GM23338 (cell line): ENCODE measurements at regions not wholly inside any gene's neighbourhood (a gene's known extent, or its start where the extent isn't known, plus 50 kb on each side); places are given as distances from the start of the nearest gene placed in this dataset.

Source experiments
- CREB1 ChIP-seq: fragments of 250-450 bp; sonication (Bioruptor Pico); IDR thresholded peaks from 2 replicates; pipeline ENCODE4 v1.5.0; 2020; ENCODE audit warnings: low read depth, mild to moderate bottlenecking, moderate library complexity
- EZH2 ChIP-seq: fragments of 200-600 bp; sonication (generic); IDR thresholded peaks from one replicate; pipeline ENCODE4 v1.8.0; 2017; ENCODE audit warnings: antibody characterized with exemption, mild to moderate bottlenecking, low read depth; ENCODE audit not compliant: unreplicated experiment
- EZH2phosphoT487 ChIP-seq: fragments of 200-600 bp; sonication (generic); IDR thresholded peaks from one replicate; pipeline ENCODE4 v1.8.1; 2018; ENCODE audit warnings: antibody characterized with exemption; ENCODE audit not compliant: unreplicated experiment
- POLR2AphosphoS5 ChIP-seq: IDR thresholded peaks from 2 replicates; pipeline ENCODE4 v1.6.1; 2016; ENCODE audit warnings: antibody characterized with exemption, low read depth
- ZNF114 ChIP-seq: fragments of 250-450 bp; sonication (Bioruptor Pico); IDR thresholded peaks from 2 replicates; pipeline ENCODE4 v1.5.0; 2020; ENCODE audit warnings: mild to moderate bottlenecking, moderate library complexity
- TF ChIP-seq, protein P1 (sequence below), 2 experiments: fragments of 200-600 bp in 1 of 2; sonication (generic) in 1 of 2; conservative IDR thresholded peaks; 2 replicates each; pipeline versions ENCODE4 v1.5.1 to v1.6.1; 2016 to 2017; ENCODE audit warnings: antibody characterized with exemption in 2 of 2, low read depth in 2 of 2, mild to moderate bottlenecking in 2 of 2, moderate library complexity in 1 of 2
- TF ChIP-seq, protein P2 (sequence below): IDR thresholded peaks from one replicate; pipeline ENCODE4 v1.6.1; 2018; ENCODE audit warnings: antibody characterized with exemption; ENCODE audit not compliant: unreplicated experiment

DNA sequence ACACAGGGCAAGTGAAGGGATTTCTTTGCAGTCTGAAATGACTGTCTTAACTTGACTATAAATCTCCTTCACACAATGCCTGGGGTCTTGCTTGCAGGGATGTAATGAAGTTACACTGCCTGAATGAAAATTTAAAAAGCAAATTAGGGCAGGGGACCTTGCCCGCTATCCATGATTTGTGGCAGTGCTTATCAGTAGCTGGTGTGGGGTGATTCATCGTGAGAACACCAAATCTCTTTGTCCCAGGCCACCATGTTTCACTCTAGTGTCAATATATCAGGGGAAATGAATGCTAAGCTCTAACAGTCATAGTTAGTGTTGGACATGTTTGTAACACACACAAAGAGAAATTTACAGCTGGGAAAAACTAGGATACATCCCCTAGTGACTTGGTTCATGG is 713.7 kb upstream of the EPHA7 start:
- TF ChIP-seq, protein P1, sequence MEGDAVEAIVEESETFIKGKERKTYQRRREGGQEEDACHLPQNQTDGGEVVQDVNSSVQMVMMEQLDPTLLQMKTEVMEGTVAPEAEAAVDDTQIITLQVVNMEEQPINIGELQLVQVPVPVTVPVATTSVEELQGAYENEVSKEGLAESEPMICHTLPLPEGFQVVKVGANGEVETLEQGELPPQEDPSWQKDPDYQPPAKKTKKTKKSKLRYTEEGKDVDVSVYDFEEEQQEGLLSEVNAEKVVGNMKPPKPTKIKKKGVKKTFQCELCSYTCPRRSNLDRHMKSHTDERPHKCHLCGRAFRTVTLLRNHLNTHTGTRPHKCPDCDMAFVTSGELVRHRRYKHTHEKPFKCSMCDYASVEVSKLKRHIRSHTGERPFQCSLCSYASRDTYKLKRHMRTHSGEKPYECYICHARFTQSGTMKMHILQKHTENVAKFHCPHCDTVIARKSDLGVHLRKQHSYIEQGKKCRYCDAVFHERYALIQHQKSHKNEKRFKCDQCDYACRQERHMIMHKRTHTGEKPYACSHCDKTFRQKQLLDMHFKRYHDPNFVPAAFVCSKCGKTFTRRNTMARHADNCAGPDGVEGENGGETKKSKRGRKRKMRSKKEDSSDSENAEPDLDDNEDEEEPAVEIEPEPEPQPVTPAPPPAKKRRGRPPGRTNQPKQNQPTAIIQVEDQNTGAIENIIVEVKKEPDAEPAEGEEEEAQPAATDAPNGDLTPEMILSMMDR (conservative IDR thresholded peaks at IDR 0.05; ENCODE audit: low read depth in 2 of 2) = no peak
- no peak for TF ChIP-seq EZH2
- TF ChIP-seq POLR2AphosphoS5 = no peak
- no peak for TF ChIP-seq EZH2phosphoT487
- no peak for TF ChIP-seq ZNF114 (CRISPR knock-in tag)
- TF ChIP-seq, protein P2, sequence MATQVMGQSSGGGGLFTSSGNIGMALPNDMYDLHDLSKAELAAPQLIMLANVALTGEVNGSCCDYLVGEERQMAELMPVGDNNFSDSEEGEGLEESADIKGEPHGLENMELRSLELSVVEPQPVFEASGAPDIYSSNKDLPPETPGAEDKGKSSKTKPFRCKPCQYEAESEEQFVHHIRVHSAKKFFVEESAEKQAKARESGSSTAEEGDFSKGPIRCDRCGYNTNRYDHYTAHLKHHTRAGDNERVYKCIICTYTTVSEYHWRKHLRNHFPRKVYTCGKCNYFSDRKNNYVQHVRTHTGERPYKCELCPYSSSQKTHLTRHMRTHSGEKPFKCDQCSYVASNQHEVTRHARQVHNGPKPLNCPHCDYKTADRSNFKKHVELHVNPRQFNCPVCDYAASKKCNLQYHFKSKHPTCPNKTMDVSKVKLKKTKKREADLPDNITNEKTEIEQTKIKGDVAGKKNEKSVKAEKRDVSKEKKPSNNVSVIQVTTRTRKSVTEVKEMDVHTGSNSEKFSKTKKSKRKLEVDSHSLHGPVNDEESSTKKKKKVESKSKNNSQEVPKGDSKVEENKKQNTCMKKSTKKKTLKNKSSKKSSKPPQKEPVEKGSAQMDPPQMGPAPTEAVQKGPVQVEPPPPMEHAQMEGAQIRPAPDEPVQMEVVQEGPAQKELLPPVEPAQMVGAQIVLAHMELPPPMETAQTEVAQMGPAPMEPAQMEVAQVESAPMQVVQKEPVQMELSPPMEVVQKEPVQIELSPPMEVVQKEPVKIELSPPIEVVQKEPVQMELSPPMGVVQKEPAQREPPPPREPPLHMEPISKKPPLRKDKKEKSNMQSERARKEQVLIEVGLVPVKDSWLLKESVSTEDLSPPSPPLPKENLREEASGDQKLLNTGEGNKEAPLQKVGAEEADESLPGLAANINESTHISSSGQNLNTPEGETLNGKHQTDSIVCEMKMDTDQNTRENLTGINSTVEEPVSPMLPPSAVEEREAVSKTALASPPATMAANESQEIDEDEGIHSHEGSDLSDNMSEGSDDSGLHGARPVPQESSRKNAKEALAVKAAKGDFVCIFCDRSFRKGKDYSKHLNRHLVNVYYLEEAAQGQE = no peak
- no peak for TF ChIP-seq CREB1
